ENCODE measurements at regions not wholly inside any gene's neighbourhood (a gene's known extent, or its start where the extent isn't known, plus 50 kb on each side); places are given as distances from the start of the nearest gene placed in this dataset.

- H3K4me1 Mint-ChIP-seq (ENCODE audit: low read depth), result no peaks in the 10 kb centered on the region
- H3K9me3 Mint-ChIP-seq, result no peaks in the 10 kb centered on the region
- peaks cover 22% of the 10 kb centered on the region for H3K27me3 Mint-ChIP-seq (ENCODE audit: low read depth)
- H3K27ac Mint-ChIP-seq, result no peak overlapping the region
- H3K4me3 Mint-ChIP-seq, result no peak overlapping the region
- no peaks in the 10 kb centered on the region for H3K36me3 Mint-ChIP-seq (ENCODE audit: insufficient read depth in 2 of 2)
- ATAC-seq (replicated peaks in 1 of 2) (no peak), DNase-seq (no peak)
Observed at GRCh38 chr6:1257778-1258177, 54.1 kb upstream of the FOXQ1 start.

DNA sequence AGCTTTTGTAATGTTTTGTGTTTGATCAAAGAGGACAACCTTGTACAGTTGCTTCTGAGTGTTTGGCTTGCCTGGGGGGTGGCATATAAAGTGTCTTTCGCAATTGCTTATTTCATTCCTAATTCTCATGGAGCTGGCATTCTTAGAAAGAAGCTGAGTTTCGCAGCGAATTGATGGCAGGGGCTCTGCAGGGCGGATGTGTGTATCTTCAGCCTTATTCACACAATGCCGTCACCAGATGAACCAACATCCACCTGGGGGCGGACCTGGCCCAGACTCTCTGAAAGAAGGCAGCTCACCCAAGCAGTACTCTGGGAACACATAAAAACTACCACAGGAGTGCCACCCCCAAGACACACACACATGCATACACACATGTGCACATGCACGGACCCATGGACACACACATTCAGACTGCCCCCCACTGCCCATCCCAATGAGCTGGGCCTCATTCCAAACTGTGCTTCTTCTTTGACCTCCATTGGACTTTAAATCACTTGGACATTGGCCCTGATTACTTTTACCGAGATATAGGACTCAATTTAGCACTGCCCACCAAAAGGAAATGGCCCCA, 55.4 kb upstream of the FOXQ1 start:
- H3K4me3 Mint-ChIP-seq, result no peak overlapping the region
- H3K36me3 Mint-ChIP-seq (ENCODE audit: insufficient read depth in 2 of 2), result no peaks in the 10 kb centered on the region
- no peak for DNase-seq
- H3K27ac Mint-ChIP-seq, result no peak overlapping the region
- no peaks in the 10 kb centered on the region for H3K4me1 Mint-ChIP-seq (ENCODE audit: low read depth)
- no peaks in the 10 kb centered on the region for H3K9me3 Mint-ChIP-seq
- H3K27me3 Mint-ChIP-seq (ENCODE audit: low read depth), result peaks cover 22% of the 10 kb centered on the region
- ATAC-seq (replicated peaks in 1 of 2), result no peak

GRCh38 chr6:1255636-1256365, 56.1 kb upstream of the FOXQ1 start:
- Mint-ChIP-seq H3K4me3 (no peak overlapping the region), H3K9me3 (no peaks in the 10 kb centered on the region), H3K4me1 (ENCODE audit: low read depth) (no peaks in the 10 kb centered on the region), H3K27me3 (ENCODE audit: low read depth) (peaks cover 22% of the 10 kb centered on the region), H3K27ac (no peak overlapping the region), H3K36me3 (ENCODE audit: insufficient read depth in 2 of 2) (no peaks in the 10 kb centered on the region)
- DNase-seq, result no peak
- no peak for ATAC-seq (replicated peaks in 1 of 2)

- H3K27ac Mint-ChIP-seq, result no peak overlapping the region
- H3K36me3 Mint-ChIP-seq (ENCODE audit: insufficient read depth in 2 of 2), result no peaks in the 10 kb centered on the region
- DNase-seq (no peak), ATAC-seq (replicated peaks in 1 of 2) (no peak)
- peaks cover 25% of the 10 kb centered on the region for H3K27me3 Mint-ChIP-seq (ENCODE audit: low read depth)
- no peaks in the 10 kb centered on the region for H3K4me1 Mint-ChIP-seq (ENCODE audit: low read depth)
- H3K9me3 Mint-ChIP-seq, result no peaks in the 10 kb centered on the region
- H3K4me3 Mint-ChIP-seq, result no peak overlapping the region
Observed at GRCh38 chr6:1254326-1254725, 57.6 kb upstream of the FOXQ1 start.

- Mint-ChIP-seq H3K36me3 (ENCODE audit: insufficient read depth in 2 of 2) (no peaks in the 10 kb centered on the region), H3K27ac (no peak overlapping the region), H3K4me1 (ENCODE audit: low read depth) (no peaks in the 10 kb centered on the region), H3K4me3 (no peak overlapping the region), H3K27me3 (ENCODE audit: low read depth) (peaks cover 27% of the 10 kb centered on the region), H3K9me3 (no peaks in the 10 kb centered on the region)
- ATAC-seq (replicated peaks in 1 of 2) (no peak), DNase-seq (no peak)
Observed at GRCh38 chr6:1253816-1254215, 58.1 kb upstream of the FOXQ1 start.

DNA sequence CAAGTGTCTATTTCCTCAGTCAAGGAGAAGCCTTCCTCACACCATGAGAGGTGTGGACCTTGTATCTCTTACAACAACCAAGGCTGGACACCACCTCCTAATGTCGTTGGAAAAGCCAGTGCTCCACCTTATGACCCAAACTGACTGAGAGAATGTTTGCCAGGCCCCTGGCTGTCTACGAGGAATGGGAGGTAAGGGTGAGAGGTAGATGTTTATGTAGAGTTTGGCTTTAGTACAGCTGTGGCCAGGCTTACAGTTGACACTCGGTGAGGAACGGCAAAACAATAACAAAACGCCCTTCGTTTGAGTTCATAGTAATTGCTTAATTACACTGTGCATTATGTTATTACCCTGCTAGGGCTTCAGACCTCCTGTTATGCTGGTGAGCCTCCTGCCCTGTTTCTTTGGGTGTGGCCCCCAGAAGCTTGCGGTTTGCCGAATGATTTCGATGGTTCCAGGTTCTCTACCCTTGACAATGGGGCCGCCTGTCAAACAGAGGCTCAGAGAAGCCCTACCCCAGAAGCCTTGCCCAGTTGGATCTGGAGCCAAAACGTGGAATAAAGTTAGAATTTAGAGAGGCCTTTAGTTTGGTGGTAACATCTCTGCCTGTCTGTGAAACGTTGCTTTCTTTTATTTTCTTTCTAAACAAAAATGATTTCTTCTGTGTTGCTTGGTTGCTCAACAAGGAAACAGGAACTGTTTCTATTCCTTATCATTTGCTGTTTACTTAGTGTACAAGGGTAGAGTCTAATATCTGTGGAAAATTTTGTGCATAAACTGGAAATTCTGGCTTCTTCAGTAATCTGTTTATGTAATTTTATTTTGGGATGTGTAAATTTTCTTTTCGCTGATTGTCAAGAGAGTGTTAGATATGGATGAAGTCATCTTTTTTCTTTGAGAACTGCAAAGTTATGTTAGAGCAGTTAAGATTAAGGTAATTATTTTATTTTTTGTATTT, 60.4 kb upstream of the FOXQ1 start:
- Mint-ChIP-seq H3K36me3 (ENCODE audit: insufficient read depth in 2 of 2) (no peaks in the 10 kb centered on the region), H3K4me3 (no peak overlapping the region), H3K9me3 (no peaks in the 10 kb centered on the region), H3K4me1 (ENCODE audit: low read depth) (no peaks in the 10 kb centered on the region), H3K27me3 (ENCODE audit: low read depth) (peaks cover 27% of the 10 kb centered on the region), H3K27ac (no peak overlapping the region)
- DNase-seq, result no peak
- no peak for ATAC-seq (replicated peaks in 1 of 2)

DNA sequence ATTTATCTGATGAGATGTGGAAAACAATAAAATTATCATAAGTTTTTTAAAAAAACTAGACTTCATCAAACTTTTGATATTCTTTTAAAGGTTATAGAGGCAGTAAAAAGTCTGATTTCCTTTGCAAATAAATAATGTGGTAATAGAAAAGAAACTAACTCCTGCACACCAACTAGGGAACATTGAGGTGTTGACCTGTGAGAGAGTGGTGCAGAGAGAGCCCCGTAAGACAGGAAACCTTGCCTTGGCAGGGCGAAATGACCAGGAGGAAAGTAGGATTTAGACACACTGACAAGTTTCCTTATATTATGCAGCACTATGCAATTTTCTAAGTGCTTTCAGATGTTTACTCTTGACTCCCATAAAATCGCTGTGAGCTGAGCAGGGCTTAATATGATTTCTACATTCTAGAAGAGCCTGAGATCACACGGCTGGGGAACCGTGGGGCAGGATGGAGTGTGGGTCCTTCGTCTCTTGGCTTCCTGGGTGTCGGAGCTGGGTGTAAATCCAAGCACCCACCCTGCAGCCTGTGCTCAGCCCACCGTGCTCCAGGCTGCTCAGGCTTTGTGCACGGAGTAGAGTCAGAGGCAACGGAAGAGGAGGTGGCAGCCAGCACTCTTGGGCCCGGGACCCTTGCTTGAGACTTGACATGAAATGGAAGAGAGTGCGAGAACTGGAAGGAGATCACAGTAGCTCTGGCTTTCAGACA, 61.3 kb upstream of the FOXQ1 start:
- DNase-seq, result no peak
- Mint-ChIP-seq H3K4me3 (no peak overlapping the region), H3K27ac (no peak overlapping the region), H3K9me3 (no peaks in the 10 kb centered on the region), H3K4me1 (ENCODE audit: low read depth) (no peaks in the 10 kb centered on the region), H3K36me3 (ENCODE audit: insufficient read depth in 2 of 2) (no peaks in the 10 kb centered on the region), H3K27me3 (ENCODE audit: low read depth) (peaks cover 21% of the 10 kb centered on the region)
- ATAC-seq (replicated peaks in 1 of 2), result no peak

DNA sequence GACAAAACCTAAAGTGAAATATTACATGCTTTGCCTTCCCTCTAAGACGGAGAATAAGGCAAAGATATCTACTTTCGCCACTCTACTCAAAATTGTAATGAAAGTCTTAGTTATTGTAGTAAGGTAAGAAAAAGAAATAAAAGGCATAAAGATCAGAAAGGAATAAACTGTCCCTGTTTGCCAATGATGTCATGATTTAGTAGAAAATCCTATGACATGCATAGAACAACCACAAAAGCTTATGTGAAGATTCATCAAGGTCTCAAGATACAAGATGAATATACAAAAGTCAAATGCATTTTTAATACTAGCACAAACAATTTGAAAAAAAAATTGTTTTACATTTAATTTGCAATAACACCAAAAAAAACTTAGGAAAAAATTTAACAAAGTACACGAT, 64.0 kb upstream of the FOXQ1 start:
- ATAC-seq (replicated peaks in 1 of 2) (no peak), DNase-seq (no peak)
- Mint-ChIP-seq H3K27ac (no peak overlapping the region), H3K9me3 (no peaks in the 10 kb centered on the region), H3K4me1 (ENCODE audit: low read depth) (no peaks in the 10 kb centered on the region), H3K36me3 (ENCODE audit: insufficient read depth in 2 of 2) (no peaks in the 10 kb centered on the region), H3K27me3 (ENCODE audit: low read depth) (peaks cover 13% of the 10 kb centered on the region), H3K4me3 (no peak overlapping the region)

DNA sequence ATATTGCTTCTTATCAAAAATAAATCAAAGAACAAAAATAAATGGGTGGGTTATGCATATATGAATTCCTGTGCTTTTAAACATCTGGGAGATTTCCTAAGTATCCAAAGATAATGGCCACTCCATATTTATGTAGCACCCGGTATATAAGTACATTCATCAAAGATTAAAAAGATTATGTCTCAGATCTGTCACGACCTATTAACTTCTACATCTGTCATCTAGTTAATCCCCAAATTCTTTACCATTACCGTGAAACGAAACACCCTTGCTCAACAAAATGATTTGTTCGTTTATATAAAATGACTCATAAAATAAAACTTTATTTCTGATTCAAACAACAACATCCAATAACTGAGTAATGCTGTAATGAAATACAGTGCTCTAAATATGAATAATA, 64.8 kb upstream of the FOXQ1 start:
- H3K27ac Mint-ChIP-seq, result no peak overlapping the region
- H3K4me1 Mint-ChIP-seq (ENCODE audit: low read depth), result no peaks in the 10 kb centered on the region
- H3K9me3 Mint-ChIP-seq, result no peaks in the 10 kb centered on the region
- ATAC-seq (replicated peaks in 1 of 2), result no peak
- no peaks in the 10 kb centered on the region for H3K36me3 Mint-ChIP-seq (ENCODE audit: insufficient read depth in 2 of 2)
- H3K4me3 Mint-ChIP-seq, result no peak overlapping the region
- peaks cover 13% of the 10 kb centered on the region for H3K27me3 Mint-ChIP-seq (ENCODE audit: low read depth)
- no peak for DNase-seq

DNA sequence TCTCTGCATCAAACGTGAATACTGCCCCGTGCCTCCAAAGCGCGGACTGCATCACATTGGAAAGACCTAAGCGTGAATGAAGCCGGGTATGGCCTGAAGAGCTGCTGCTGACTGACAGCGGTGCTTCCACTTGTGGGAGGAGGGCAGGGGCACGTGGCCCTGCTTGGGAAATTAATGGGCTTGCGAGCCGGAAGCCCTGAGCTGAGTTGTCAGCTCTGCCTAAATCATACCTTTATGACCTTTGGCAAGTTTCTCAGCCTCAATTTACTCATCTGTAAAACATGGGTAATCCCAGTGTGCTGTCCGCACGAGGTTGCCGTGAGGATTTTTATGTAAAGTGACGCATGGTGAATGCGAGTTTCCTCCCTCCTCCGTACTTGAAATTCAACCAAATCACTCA, 67.0 kb upstream of the FOXQ1 start:
- H3K27ac Mint-ChIP-seq, result no peak overlapping the region
- no peaks in the 10 kb centered on the region for H3K4me1 Mint-ChIP-seq (ENCODE audit: low read depth)
- ATAC-seq (replicated peaks in 1 of 2) (no peak), DNase-seq (no peak)
- H3K4me3 Mint-ChIP-seq, result no peak overlapping the region
- no peaks in the 10 kb centered on the region for H3K36me3 Mint-ChIP-seq (ENCODE audit: insufficient read depth in 2 of 2)
- peaks cover 9% of the 10 kb centered on the region for H3K27me3 Mint-ChIP-seq (ENCODE audit: low read depth)
- no peaks in the 10 kb centered on the region for H3K9me3 Mint-ChIP-seq

GRCh38 chr6:1244278-1244677, 67.6 kb upstream of the FOXQ1 start:
- no peaks in the 10 kb centered on the region for H3K9me3 Mint-ChIP-seq
- no peaks in the 10 kb centered on the region for H3K4me1 Mint-ChIP-seq (ENCODE audit: low read depth)
- no peak overlapping the region for H3K27ac Mint-ChIP-seq
- H3K27me3 Mint-ChIP-seq (ENCODE audit: low read depth), result peaks cover 3% of the 10 kb centered on the region
- no peak for ATAC-seq (replicated peaks in 1 of 2)
- no peak for DNase-seq
- no peaks in the 10 kb centered on the region for H3K36me3 Mint-ChIP-seq (ENCODE audit: insufficient read depth in 2 of 2)
- no peak overlapping the region for H3K4me3 Mint-ChIP-seq

GRCh38 chr6:1242446-1242845, 69.5 kb upstream of the FOXQ1 start:
- no peaks in the 10 kb centered on the region for H3K4me1 Mint-ChIP-seq (ENCODE audit: low read depth)
- H3K9me3 Mint-ChIP-seq, result no peaks in the 10 kb centered on the region
- H3K27me3 Mint-ChIP-seq (ENCODE audit: low read depth), result no peaks in the 10 kb centered on the region
- no peak overlapping the region for H3K4me3 Mint-ChIP-seq
- DNase-seq (no peak), ATAC-seq (replicated peaks in 1 of 2) (no peak)
- H3K36me3 Mint-ChIP-seq (ENCODE audit: insufficient read depth in 2 of 2), result no peaks in the 10 kb centered on the region
- no peak overlapping the region for H3K27ac Mint-ChIP-seq

DNA sequence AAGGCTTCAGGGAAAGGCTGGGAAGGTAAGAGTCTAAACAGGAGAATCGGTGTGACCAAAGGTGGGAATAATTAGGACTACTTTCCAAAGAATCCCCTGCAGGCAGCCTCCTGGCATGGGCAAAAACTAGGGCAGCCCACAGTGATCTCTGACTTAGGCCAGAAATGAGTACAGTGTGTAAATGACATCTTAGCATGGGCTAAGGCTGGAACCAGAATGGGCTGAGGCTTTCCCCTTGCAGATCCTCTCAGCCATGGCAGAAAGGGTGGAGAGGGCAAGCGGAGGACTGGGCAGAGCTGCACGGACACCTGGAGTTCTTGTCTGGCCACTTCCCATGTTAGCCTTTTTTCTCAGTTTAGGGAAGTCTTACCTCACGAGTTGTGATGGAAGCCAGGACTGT, 69.9 kb upstream of the FOXQ1 start:
- ATAC-seq (replicated peaks in 1 of 2) (no peak), DNase-seq (no peak)
- H3K27me3 Mint-ChIP-seq (ENCODE audit: low read depth), result no peaks in the 10 kb centered on the region
- no peak overlapping the region for H3K27ac Mint-ChIP-seq
- no peaks in the 10 kb centered on the region for H3K9me3 Mint-ChIP-seq
- H3K36me3 Mint-ChIP-seq (ENCODE audit: insufficient read depth in 2 of 2), result no peaks in the 10 kb centered on the region
- H3K4me3 Mint-ChIP-seq, result no peak overlapping the region
- H3K4me1 Mint-ChIP-seq (ENCODE audit: low read depth), result no peaks in the 10 kb centered on the region
